MM.1S (cell line): ENCODE measurements at regions not wholly inside any gene's neighbourhood (a gene's known extent, or its start where the extent isn't known, plus 50 kb on each side); places are given as distances from the start of the nearest gene placed in this dataset.

Experiments
- EZH2 ChIP-seq: fragments of 300-600 bp; sonication (generic); optimal IDR thresholded peaks from 2 replicates; pipeline ENCODE3; 2017; ENCODE audit warnings: low read depth, mild to moderate bottlenecking, antibody characterized with exemption, low read length, mixed read lengths
- EZH2phosphoT487 ChIP-seq: fragments of 300-600 bp; sonication (generic); IDR thresholded peaks from 2 replicates; pipeline ENCODE4 v1.6.1; 2018; ENCODE audit warnings: antibody characterized with exemption, low read length
- TF ChIP-seq, protein P1 (sequence below): fragments of 300-600 bp; sonication (generic); IDR thresholded peaks from 2 replicates; pipeline ENCODE4 v1.5.1; 2016; ENCODE audit warnings: antibody characterized with exemption, low read length, mixed read lengths

DNA sequence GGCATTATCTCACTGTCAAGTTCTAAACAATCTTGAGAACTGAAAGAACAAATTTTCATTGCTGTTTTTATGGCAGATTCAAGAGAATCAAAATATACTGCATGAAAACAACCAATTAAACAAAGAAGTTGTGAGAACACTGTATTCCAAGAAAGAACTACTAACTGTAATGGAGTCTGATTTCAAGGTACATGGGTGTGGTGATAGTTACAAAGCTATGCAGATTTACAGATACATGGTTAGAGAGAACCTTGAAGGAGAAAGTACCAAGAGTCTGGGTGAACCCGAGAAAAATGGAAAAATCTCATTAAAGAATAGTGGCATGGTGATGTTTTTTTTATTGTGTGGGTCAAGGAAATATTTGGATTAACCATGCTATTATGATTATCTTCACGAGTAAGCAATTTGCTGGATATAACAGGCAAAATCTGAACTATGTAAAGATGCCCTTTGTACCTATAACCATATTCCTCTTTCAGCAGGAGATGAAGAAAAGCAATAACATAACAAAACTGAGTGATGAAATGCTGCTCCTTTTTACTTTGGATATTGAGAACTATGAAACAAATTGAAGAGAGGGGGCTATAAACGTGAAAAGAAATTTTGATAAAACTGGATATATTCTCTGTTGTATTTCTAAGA is 100.4 kb downstream of the PLSCR2 start:
- TF ChIP-seq, protein P1, sequence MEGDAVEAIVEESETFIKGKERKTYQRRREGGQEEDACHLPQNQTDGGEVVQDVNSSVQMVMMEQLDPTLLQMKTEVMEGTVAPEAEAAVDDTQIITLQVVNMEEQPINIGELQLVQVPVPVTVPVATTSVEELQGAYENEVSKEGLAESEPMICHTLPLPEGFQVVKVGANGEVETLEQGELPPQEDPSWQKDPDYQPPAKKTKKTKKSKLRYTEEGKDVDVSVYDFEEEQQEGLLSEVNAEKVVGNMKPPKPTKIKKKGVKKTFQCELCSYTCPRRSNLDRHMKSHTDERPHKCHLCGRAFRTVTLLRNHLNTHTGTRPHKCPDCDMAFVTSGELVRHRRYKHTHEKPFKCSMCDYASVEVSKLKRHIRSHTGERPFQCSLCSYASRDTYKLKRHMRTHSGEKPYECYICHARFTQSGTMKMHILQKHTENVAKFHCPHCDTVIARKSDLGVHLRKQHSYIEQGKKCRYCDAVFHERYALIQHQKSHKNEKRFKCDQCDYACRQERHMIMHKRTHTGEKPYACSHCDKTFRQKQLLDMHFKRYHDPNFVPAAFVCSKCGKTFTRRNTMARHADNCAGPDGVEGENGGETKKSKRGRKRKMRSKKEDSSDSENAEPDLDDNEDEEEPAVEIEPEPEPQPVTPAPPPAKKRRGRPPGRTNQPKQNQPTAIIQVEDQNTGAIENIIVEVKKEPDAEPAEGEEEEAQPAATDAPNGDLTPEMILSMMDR, result no peak
- TF ChIP-seq EZH2phosphoT487 (no peak), EZH2 (no peak)
